ENCODE measurements at regions not wholly inside any gene's neighbourhood (a gene's known extent, or its start where the extent isn't known, plus 50 kb on each side); places are given as distances from the start of the nearest gene placed in this dataset.

DNA sequence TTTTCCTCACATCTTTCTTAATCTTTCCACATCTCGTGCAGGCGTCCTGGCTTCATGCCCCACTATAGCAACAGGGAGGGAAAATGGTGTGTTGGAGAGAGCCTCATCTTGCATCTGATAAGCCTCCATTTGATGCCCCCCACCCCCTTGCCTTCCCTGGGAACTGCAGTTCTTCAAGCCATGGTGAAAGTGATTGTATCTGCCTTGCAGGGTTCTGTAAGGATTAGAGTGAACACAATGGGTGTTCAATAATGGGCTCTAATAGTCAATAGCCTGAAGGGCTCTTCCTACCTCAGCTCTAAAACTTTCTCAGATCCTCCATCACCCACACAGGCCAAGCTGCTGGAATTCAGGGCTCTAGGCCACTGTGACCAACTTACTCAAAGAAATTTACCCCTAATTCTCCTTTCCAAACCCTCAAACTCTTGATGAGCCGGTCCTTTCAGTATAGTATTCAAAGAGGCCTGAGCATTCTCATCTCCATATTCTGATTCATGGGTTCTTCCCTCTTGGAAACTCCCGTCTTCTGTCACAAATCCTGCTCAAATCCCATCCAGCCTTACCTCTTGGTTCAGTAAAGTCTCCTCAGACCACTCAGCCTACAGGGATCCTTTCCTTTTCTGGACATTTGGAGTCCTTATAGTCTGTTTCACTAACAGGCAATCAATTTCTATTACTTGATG lies 128.3 kb upstream of the TRIM2 start:
- no peak for DNase-seq (ENCODE audit: low read depth, low spot score)

DNA sequence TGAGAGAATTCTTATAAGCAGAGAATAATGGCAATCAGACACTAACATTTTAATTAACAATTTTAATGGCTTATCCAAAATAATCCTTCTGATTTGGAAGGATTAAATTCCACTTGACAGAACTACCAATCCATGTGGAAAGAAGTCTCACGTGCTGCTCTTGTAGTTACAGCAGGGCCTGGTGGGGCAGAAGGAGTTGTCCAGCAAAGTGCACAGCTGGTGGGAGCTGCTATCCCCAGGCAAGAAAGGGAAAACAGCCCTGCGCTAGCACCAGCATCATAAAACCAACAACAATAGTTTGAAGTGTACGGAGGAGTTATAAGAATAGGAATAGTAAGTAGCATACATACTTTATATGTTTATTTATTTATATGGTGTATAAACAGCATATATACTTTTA lies 127.4 kb upstream of the TRIM2 start:
- DNase-seq (ENCODE audit: low read depth, low spot score): no peak

DNA sequence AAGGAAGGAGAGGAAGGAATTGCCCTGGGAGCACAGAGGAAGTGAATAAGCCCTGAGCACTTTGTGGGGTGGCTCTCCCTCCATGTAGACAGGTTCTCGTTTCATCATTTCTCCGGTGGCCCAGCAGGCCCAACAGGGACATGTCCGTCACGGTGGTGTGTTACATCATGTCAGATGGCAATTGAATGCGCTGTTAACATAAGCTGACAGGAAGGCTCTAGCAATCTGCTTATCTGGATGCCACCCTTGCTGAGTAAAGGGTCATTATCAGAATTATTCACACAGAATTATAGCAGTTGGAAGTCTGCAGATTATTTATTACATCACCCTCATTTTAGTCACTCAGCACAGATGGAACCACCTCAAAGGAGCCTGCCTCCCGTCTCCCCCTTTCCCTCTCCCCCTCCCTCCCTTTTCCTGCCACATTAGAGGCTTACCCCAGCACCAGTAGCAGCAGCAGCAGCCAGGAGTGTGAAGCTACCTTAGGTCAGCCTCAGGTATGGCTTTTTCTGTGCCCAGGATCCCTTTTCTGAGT lies 124.3 kb upstream of the TRIM2 start:
- no peak for DNase-seq (ENCODE audit: low read depth, low spot score)

DNA sequence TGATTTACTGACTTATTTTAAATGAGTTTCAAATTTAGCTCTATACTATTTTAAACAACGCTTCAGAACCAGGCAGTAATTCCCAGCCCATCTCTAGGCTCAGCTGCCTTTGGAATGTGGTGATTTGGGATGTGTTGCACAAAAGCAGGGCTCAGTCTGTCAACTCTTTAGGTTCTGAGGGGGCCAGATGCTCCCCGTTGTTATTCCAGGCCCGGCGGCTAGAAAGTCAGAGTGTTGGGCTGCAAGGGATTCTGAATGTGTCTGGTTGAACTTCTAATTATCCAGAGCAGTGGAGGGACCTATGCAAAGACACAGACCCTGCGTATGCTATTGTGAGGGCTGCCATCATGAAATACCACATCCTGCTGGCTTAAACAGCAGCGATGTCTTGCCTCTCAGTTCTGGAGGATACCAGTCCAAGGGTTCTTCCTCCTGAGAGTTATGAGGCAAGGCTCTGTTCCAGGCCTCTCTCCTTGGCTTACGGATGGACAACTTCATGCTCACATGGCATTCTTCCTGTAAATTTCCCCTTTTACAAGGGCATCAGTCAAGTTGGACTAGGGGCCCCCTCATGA lies 123.2 kb upstream of the TRIM2 start:
- no peak for DNase-seq (ENCODE audit: low read depth, low spot score)

DNA sequence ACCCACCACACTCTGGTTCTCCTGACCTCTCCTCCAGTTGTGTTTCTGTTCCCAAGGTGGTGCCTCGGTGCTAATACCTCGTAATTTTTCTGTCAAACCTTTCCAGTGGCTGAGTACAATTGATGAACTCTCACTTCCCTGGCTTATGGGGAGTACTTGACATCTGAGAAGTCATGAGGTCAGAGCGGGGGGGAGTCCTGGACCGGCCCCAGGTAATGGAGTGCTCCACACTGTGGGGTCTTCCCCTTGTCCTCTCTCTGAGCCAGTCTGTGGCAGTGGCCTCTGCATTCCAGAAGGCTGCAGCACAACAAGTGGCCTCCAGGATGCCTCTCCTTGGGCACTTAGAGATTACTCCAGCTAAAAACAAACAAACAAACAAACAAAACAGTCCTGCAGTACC lies 122.5 kb upstream of the TRIM2 start:
- DNase-seq (ENCODE audit: low read depth, low spot score): no peak

DNA sequence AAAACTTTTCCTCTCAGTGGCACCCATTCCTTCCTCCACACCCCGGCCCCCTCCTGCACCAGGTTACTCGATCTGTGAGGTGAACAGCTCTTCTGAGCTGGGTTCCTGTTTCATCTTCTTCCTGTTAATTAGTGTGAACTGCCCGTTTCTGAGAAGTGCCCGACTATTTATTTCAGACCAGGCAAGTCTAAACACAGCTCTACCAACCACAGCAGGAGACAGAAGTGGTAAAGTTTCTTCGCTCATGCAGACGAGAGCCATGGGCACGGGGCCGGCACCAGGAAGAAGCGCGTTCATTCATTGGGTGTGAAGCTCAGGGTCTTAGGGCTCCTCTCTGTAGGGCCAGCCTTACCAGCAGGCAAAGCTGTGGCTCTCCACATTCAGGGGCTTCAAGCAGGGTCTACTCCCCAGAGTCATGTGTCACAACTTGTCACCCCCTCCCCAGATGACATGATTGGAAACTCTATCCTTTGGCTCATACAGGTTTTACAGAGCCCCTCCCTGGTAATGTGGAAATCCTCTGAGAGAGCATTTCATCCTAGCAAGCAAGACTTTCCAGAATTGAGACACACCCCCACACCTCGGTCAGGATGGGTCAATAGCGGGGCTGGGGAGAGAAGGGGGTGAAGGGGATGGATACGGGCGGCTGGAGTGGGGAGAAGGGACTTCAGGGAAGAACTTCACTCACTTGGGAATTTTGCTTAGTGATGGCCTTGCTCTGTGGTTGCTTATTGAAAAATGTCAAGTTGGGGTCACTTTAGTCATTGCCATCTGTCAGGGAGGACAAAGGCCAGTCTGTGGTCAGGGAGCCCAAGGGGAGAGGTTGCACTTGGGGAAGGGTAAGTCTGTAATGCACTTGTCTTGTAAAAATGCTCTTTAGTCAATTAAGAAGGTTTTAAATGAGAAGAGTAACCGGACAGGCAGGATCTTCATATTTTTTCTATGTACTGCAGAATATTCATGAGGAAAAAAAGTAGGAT lies 121.6 kb upstream of the TRIM2 start:
- DNase-seq (ENCODE audit: low read depth, low spot score): no peak

DNA sequence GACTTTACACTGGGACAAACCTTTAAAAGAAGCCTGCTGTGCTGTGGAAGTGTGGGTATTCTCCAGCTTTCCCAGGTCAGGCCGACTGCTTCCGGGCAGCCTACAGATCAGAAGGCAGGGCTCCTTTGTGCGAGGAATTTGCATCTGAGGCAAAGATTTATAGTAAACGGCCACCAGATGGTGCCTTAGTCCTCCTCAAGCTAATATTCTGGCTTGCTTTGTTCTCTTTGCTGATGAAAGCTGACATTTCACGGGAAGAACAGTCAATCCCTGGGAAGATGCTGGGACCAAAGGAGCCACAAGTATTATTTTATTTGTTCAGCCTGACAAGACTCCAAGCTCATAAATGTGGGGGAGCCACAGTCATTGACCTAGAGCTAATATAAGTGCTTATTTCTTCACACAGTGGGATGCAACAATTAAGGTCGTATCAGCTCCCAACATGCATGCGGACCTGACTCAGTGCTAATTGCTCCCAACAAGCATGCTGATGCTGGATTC lies 120.7 kb upstream of the TRIM2 start:
- peak; percentile 33 for DNase-seq (ENCODE audit: low read depth, low spot score)

DNA sequence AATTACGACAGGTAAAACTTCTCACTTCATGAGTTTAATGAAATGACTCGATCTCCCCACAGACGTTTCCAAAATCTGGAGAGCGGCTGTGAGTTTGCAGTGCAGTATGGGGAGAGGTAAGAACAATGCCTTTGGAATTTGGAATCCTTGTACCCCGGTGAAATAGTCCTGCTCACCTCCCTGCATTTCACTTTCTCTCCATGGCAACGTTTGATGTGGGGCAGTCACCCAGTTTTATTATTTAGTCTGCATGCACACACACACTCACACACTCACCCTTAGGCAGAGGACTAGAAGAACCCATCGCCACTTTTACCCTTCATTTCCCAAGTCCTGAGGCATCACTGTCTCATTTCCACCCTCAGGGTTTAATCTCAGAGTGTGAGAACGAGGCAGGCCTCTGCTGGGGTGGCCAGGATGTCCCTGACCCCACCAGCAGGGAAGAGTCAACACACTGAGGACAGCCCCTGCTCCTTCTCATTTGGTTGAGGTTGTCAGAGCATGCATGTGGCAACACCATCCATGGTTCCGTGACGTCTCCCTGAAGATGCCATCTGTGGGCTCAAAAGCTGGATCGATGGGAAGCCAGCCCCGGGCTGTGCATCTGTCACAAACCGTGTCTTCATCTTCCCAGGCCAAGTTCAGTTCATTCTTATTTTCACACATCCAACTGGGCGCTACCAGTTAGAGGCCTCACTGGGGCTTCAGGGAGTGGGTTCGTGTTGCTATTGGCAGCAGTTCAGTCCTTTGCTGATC lies 119.8 kb upstream of the TRIM2 start:
- no peak for DNase-seq (ENCODE audit: low read depth, low spot score)

DNA sequence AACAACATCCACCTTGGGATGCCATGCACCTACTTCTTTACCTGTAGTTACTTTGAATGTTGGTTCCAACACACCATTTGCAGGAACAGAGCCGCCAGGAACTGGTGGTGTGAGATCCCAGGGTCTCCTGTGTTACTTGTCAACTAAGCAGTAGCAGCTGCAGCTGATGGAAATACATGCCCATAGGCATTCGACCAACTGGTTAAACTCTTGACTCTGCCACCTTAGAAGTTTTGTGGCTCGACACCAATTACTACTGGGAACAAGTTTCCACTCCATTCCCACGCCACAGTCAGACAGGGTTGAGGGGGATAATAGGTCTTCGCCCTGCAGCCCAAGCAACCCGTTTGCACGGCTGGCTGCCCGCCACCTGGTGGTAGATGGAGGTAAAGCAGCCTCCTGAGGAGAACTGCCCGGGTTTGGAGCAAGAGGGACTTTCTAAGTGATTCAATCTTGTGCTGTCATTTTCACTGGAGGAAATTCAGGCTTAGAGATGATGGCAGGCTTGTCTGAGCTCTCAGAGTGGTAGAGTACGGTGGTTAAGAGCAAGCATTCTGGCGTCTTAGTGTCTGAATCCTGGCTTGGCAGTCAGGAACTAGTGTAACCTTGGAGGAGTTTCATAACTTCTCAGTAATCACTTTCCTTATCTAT lies 119.1 kb upstream of the TRIM2 start:
- peak; percentile 27 for DNase-seq (ENCODE audit: low read depth, low spot score)

DNA sequence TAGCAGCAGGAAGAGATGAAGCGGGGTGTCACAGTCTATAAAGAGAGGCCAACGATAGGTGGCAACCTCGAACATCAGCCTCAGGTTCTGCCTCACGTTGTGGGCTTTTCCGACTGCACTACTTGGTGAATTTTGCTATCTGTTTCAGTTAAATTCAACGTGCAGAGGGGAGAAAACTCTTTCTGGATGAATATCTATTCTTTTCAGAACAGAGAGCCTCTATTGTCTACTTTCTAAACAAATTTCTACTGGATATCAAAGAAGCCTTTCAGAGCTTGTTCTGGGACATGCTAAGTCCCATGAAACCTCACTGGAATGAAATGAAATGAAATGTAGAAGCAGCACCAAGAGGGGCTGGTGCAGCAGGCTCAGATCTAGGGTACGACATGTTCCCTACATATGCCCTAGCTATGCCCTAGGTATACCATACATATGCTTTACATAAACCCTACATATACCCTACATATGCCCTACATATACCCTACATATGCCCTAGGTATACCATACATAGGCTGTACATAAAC lies 116.5 kb upstream of the TRIM2 start:
- no peak for DNase-seq (ENCODE audit: low read depth, low spot score)

DNA sequence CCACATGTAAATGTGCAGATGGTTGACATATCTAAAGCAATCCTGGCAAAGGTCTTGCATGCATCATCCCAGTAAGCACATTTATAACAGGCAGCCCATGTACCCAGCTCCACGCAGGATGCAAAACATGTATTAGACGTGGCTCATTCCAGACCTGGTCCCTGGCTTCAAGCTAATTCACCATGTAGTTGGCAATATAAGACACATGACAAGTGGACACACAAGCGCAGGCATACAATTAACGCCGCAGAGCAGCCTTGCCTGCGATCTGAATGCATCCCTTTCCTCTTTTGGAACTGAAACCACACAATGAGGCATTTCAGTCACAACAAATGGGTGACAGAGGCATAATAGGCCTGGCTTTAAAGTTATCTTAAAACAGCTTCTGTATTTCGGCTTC lies 114.5 kb upstream of the TRIM2 start:
- no peak for DNase-seq (ENCODE audit: low read depth, low spot score)

DNA sequence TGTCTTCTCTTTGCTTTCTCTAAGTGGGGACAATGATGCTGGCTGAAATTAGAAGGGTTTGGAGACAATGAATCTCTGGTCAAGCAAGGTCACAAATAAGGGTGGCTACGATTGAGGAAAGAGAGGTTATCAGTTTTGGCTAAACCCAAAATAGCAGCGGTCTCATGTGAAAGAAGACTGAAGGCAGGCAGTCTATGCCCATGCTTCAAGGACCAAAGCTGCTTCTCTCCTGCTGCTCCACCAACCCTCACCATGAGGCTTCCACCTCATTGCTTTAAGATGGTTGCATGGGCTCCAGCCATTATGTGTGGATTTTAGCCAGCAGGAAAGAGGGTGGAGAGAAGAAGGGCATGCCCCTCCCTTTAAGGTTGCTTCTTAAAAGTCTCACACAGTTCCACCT lies 114.1 kb upstream of the TRIM2 start:
- DNase-seq (ENCODE audit: low read depth, low spot score): no peak

DNA sequence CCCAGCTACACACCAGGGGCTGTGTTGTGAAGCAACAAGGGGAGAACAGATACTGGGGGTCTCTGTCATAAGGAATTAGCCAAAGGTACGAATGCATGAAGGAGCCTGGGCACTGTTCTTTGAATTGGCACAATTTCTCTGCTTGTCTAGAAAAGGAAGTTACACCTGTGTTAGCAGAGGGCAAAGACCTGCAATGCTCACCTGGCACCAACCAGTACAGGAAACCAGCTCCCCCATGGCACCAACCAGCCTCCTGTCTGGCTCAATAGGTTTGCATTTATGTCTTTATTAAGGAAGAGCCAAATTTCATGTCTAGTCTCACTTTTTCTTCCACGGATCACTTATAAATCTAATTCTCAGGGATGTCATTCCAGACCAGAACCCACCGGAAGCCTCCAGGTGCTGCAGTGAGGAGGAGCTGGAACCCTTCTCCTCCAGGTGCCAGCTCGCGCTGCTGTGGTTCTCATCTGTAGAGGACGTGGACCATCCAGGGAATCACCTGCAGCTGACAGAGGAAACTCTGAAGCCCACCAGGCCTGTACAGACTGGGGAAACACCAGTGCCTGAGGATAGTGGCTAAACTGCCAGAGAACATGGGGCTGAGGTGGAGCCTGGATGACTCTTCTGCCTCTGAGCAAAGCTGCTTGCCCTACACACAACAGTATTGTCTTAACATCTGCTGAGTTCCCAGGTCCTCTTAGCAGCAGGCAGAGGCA lies 113.4 kb upstream of the TRIM2 start:
- no peak for DNase-seq (ENCODE audit: low read depth, low spot score)

DNA sequence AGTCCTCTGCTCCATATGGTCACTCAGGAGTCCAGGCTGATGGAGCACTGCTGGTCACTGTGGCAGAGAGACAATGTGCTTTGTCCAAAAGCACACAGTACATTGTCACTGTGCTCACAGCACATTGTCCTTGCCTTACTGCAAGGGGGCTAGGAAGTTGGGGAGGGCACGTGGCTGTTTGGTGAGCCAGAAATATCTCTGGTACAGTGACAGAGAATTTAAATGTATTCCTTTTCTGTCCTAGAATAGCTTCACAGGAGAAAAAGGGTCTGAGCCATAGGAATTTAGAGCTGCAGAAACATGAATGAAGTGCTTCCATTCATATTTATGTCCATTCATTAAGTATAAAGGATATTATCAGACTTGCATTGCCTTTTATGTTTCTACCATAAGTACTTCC lies 110.8 kb upstream of the TRIM2 start:
- DNase-seq (ENCODE audit: low read depth, low spot score): no peak

DNA sequence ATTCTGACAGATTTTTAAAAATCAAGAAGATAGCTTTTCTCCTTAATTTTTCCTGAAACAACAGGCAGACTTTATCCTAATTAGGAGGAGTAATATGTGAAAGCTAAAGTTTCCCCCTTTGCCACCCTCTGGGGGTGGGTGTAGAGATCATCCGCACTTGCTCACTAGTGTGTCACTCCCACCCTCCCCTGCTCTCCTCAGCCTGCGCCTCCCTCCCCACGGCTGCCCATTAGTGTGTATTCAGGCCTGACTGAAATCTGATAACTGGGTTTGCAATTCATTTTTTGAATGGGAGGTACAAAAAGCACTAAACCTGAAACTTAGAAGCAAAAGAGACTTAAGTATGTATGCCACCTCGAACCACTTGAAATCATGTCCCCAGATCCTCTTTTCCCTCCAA lies 110.4 kb upstream of the TRIM2 start:
- DNase-seq (ENCODE audit: low read depth, low spot score): no peak

DNA sequence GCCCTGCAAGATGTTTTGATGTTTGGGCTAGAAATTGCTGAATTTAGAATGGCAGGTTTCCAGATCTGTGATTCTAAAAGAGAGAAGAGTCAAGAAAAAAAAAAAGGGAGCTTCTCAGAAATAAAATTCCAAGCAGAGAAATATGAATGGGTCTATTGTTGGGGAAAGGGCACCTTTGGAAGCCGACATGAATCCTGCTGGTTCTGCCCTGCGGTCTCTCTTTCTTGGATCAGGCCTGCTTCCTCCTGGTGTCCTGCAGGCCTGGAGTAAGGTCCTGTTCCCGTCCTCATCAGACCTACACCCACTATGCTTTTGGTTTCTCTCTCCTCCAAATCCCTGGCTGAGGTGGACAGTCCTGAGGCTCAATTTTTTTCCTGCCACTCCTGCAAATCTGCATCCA lies 109.8 kb upstream of the TRIM2 start:
- no peak for DNase-seq (ENCODE audit: low read depth, low spot score)

DNA sequence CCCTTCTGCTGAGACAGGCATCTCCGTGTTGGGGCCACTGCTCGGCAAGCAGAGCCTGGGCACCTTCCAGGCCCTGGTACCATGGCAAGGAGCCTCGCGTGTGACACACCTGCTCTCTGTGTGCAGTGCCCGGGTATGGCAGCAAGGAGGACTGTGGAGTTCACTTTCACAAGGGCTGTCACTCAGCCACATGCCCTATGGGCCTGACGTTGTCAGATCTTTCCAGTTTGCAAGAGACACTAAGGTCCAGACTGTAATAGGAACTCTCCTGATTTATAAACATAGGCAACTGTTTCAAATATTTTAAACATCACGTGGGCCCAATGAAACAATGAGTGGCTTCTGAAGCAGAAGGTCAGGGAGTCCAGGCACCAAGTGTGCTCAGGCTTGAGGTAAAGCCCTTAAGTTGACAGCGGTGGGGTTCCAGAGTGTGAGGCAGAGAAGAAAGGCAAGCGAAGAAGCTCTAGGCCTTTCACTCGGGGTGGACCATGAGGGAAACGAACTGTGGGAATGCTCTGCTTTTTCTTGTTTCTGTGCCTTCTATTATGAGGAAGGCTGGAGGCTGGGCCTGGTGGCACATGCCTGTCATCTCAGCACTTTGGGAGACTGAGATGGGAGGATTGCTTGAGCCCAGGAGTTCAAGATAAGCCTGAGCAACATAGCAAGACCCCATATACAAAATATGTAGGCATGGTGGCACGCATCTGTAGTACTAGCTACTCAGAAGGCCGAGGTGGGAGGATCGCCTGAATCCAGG lies 108.6 kb upstream of the TRIM2 start:
- DNase-seq (ENCODE audit: low read depth, low spot score): no peak

DNA sequence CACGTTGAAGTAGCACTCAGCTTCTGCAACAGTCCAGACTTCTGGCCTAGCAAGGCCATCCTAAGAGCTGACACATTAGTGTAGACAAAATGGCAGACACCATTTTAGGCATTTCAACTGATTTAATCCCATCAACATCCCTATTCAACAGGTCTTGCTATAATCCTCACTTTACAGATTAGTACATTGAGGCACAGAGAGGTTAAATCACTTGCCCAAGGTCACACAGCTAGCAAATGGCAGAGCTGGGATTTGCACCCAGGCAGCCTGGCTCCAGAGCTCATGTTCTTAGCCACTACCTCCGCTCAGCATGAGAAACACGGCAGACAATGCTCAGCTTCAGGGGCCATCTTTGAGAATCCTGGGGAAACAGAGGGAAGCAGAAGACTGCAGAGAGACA lies 107.9 kb upstream of the TRIM2 start:
- no peak for DNase-seq (ENCODE audit: low read depth, low spot score)

DNA sequence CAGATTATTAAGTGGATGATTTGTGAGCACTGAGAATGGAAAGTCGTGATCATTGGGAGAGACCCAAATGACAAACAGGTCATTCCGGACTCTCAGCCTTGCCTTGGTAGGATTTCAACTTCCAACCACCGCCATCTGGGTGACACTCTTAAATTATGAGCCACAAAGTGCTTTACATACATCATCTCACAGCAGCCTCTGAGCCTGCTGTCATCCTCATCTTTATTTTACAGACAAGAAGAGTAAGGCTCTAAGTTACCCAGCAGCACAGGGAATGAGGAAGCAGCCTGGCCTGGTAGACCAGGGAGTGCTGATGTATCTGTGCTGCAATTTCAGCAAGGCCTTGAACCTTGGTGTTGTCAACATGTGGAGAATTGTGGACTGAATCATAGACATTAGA lies 105.8 kb upstream of the TRIM2 start:
- DNase-seq (ENCODE audit: low read depth, low spot score): no peak

All from brain pericyte (primary cell).